ENCODE measurements at regions not wholly inside any gene's neighbourhood (a gene's known extent, or its start where the extent isn't known, plus 50 kb on each side); places are given as distances from the start of the nearest gene placed in this dataset.

GRCh38 chr10:3931901-3932300 lies 146.9 kb upstream of the KLF6 start:
- Histone ChIP-seq H3K27me3 (ENCODE audit: control insufficient read depth, insufficient read depth, low read length) (no peaks in the 10 kb centered on the region), H3K36me3 (ENCODE audit: control insufficient read depth, insufficient read depth, low read length) (no peaks in the 10 kb centered on the region), H3K27ac (ENCODE audit: low read length) (no peak overlapping the region), H3K4me3 (ENCODE audit: low read length) (no peak overlapping the region), H3K9me3 (ENCODE audit: control insufficient read depth, insufficient read depth, low read length) (no peaks in the 10 kb centered on the region), H3K4me1 (ENCODE audit: control insufficient read depth, insufficient read depth, low read length) (no peaks in the 10 kb centered on the region)
- DNase-seq (ENCODE audit: low read depth, low spot score): no peak
- WGBS (ENCODE audit: insufficient coverage, insufficient read length): no CpG with 5 or more reads among the region's 7 CpGs

- Histone ChIP-seq H3K27me3 (ENCODE audit: control insufficient read depth, insufficient read depth, low read length) (no peaks in the 10 kb centered on the region), H3K36me3 (ENCODE audit: control insufficient read depth, insufficient read depth, low read length) (no peaks in the 10 kb centered on the region), H3K27ac (ENCODE audit: low read length) (no peak overlapping the region), H3K4me3 (ENCODE audit: low read length) (no peak overlapping the region), H3K9me3 (ENCODE audit: control insufficient read depth, insufficient read depth, low read length) (no peaks in the 10 kb centered on the region), H3K4me1 (ENCODE audit: control insufficient read depth, insufficient read depth, low read length) (no peaks in the 10 kb centered on the region)
- no peak for DNase-seq (ENCODE audit: low read depth, low spot score)
- WGBS (ENCODE audit: insufficient coverage, insufficient read length): no CpG with 5 or more reads among the region's 6 CpGs
Observed at GRCh38 chr10:3931224-3931623, 146.2 kb upstream of the KLF6 start.

GRCh38 chr10:3928569-3928968 lies 143.6 kb upstream of the KLF6 start:
- no peaks in the 10 kb centered on the region for H3K9me3 ChIP-seq (ENCODE audit: control insufficient read depth, insufficient read depth, low read length)
- no peaks in the 10 kb centered on the region for H3K4me1 ChIP-seq (ENCODE audit: control insufficient read depth, insufficient read depth, low read length)
- no peak for DNase-seq (ENCODE audit: low read depth, low spot score)
- no peak overlapping the region for H3K4me3 ChIP-seq (ENCODE audit: low read length)
- WGBS (ENCODE audit: insufficient coverage, insufficient read length): no CpG with 5 or more reads among the region's 2 CpGs
- no peaks in the 10 kb centered on the region for H3K36me3 ChIP-seq (ENCODE audit: control insufficient read depth, insufficient read depth, low read length)
- no peaks in the 10 kb centered on the region for H3K27me3 ChIP-seq (ENCODE audit: control insufficient read depth, insufficient read depth, low read length)
- no peak overlapping the region for H3K27ac ChIP-seq (ENCODE audit: low read length)

- H3K36me3 ChIP-seq (ENCODE audit: control insufficient read depth, insufficient read depth, low read length): no peaks in the 10 kb centered on the region
- H3K27me3 ChIP-seq (ENCODE audit: control insufficient read depth, insufficient read depth, low read length): no peaks in the 10 kb centered on the region
- H3K9me3 ChIP-seq (ENCODE audit: control insufficient read depth, insufficient read depth, low read length): no peaks in the 10 kb centered on the region
- DNase-seq (ENCODE audit: low read depth, low spot score): no peak
- H3K27ac ChIP-seq (ENCODE audit: low read length): no peak overlapping the region
- no peak overlapping the region for H3K4me3 ChIP-seq (ENCODE audit: low read length)
- no peaks in the 10 kb centered on the region for H3K4me1 ChIP-seq (ENCODE audit: control insufficient read depth, insufficient read depth, low read length)
- WGBS (ENCODE audit: insufficient coverage, insufficient read length): no CpG with 5 or more reads among the region's 3 CpGs
Observed at GRCh38 chr10:3928078-3928477, 143.1 kb upstream of the KLF6 start.

- no CpG with 5 or more reads among the region's 18 CpGs for WGBS (ENCODE audit: insufficient coverage, insufficient read length)
- H3K4me3 ChIP-seq (ENCODE audit: low read length): no peak overlapping the region
- no peak overlapping the region for H3K27ac ChIP-seq (ENCODE audit: low read length)
- H3K27me3 ChIP-seq (ENCODE audit: control insufficient read depth, insufficient read depth, low read length): no peaks in the 10 kb centered on the region
- H3K9me3 ChIP-seq (ENCODE audit: control insufficient read depth, insufficient read depth, low read length): no peaks in the 10 kb centered on the region
- H3K4me1 ChIP-seq (ENCODE audit: control insufficient read depth, insufficient read depth, low read length): no peaks in the 10 kb centered on the region
- DNase-seq (ENCODE audit: low read depth, low spot score): no peak
- H3K36me3 ChIP-seq (ENCODE audit: control insufficient read depth, insufficient read depth, low read length): no peaks in the 10 kb centered on the region
Observed at GRCh38 chr10:3926675-3927525, 141.9 kb upstream of the KLF6 start.

- Histone ChIP-seq H3K4me1 (ENCODE audit: control insufficient read depth, insufficient read depth, low read length) (no peaks in the 10 kb centered on the region; the same call in 1 of the 2 replicates), H3K4me3 (ENCODE audit: low read length) (no peak overlapping the region), H3K27me3 (ENCODE audit: control insufficient read depth, insufficient read depth, low read length) (no peaks in the 10 kb centered on the region), H3K36me3 (ENCODE audit: control insufficient read depth, insufficient read depth, low read length) (no peaks in the 10 kb centered on the region), H3K27ac (ENCODE audit: low read length) (no peak overlapping the region), H3K9me3 (ENCODE audit: control insufficient read depth, insufficient read depth, low read length) (no peaks in the 10 kb centered on the region)
- DNase-seq (ENCODE audit: low read depth, low spot score): no peak
- no CpG with 5 or more reads among the region's 4 CpGs for whole genome bisulfite sequencing (ENCODE audit: insufficient coverage, insufficient read length)
Observed at GRCh38 chr10:3926258-3926657, 141.2 kb upstream of the KLF6 start.

- no peaks in the 10 kb centered on the region for H3K9me3 ChIP-seq (ENCODE audit: control insufficient read depth, insufficient read depth, low read length)
- H3K4me3 ChIP-seq (ENCODE audit: low read length): no peak overlapping the region
- H3K27ac ChIP-seq (ENCODE audit: low read length): no peak overlapping the region
- DNase-seq (ENCODE audit: low read depth, low spot score): no peak
- no peaks in the 10 kb centered on the region for H3K36me3 ChIP-seq (ENCODE audit: control insufficient read depth, insufficient read depth, low read length)
- no peaks in the 10 kb centered on the region for H3K27me3 ChIP-seq (ENCODE audit: control insufficient read depth, insufficient read depth, low read length)
- H3K4me1 ChIP-seq (ENCODE audit: control insufficient read depth, insufficient read depth, low read length): no peaks in the 10 kb centered on the region; the same call in 1 of the 2 replicates
- no CpG with 5 or more reads among the region's 4 CpGs for WGBS (ENCODE audit: insufficient coverage, insufficient read length)
Observed at GRCh38 chr10:3925184-3925583, 140.2 kb upstream of the KLF6 start.

- H3K4me1 ChIP-seq (ENCODE audit: control insufficient read depth, insufficient read depth, low read length): no peaks in the 10 kb centered on the region; the same call in 1 of the 2 replicates
- WGBS (ENCODE audit: insufficient coverage, insufficient read length): no CpG with 5 or more reads among the region's 5 CpGs
- H3K27ac ChIP-seq (ENCODE audit: low read length): no peak overlapping the region
- no peaks in the 10 kb centered on the region for H3K27me3 ChIP-seq (ENCODE audit: control insufficient read depth, insufficient read depth, low read length)
- no peaks in the 10 kb centered on the region for H3K9me3 ChIP-seq (ENCODE audit: control insufficient read depth, insufficient read depth, low read length)
- no peaks in the 10 kb centered on the region for H3K36me3 ChIP-seq (ENCODE audit: control insufficient read depth, insufficient read depth, low read length)
- no peak for DNase-seq (ENCODE audit: low read depth, low spot score)
- H3K4me3 ChIP-seq (ENCODE audit: low read length): no peak overlapping the region
Observed at GRCh38 chr10:3924344-3924743, 139.3 kb upstream of the KLF6 start.

GRCh38 chr10:3923033-3923432 lies 138.0 kb upstream of the KLF6 start:
- Histone ChIP-seq H3K4me1 (ENCODE audit: control insufficient read depth, insufficient read depth, low read length) (no peaks in the 10 kb centered on the region; the same call in 1 of the 2 replicates), H3K27ac (ENCODE audit: low read length) (no peak overlapping the region), H3K36me3 (ENCODE audit: control insufficient read depth, insufficient read depth, low read length) (no peaks in the 10 kb centered on the region), H3K9me3 (ENCODE audit: control insufficient read depth, insufficient read depth, low read length) (no peaks in the 10 kb centered on the region), H3K27me3 (ENCODE audit: control insufficient read depth, insufficient read depth, low read length) (no peaks in the 10 kb centered on the region), H3K4me3 (ENCODE audit: low read length) (no peak overlapping the region)
- no peak for DNase-seq (ENCODE audit: low read depth, low spot score)
- WGBS (ENCODE audit: insufficient coverage, insufficient read length): no CpG with 5 or more reads among the region's 4 CpGs

- no peaks in the 10 kb centered on the region for H3K9me3 ChIP-seq (ENCODE audit: control insufficient read depth, insufficient read depth, low read length)
- no peaks in the 10 kb centered on the region for H3K27me3 ChIP-seq (ENCODE audit: control insufficient read depth, insufficient read depth, low read length)
- H3K4me1 ChIP-seq (ENCODE audit: control insufficient read depth, insufficient read depth, low read length): no peaks in the 10 kb centered on the region; the same call in 1 of the 2 replicates
- no peaks in the 10 kb centered on the region for H3K36me3 ChIP-seq (ENCODE audit: control insufficient read depth, insufficient read depth, low read length)
- H3K27ac ChIP-seq (ENCODE audit: low read length): no peak overlapping the region
- H3K4me3 ChIP-seq (ENCODE audit: low read length): no peak overlapping the region
- no CpG with 5 or more reads among the region's 3 CpGs for WGBS (ENCODE audit: insufficient coverage, insufficient read length)
- no peak for DNase-seq (ENCODE audit: low read depth, low spot score)
Observed at GRCh38 chr10:3919709-3920308, 134.8 kb upstream of the KLF6 start.
